ENCODE measurements at regions not wholly inside any gene's neighbourhood (a gene's known extent, or its start where the extent isn't known, plus 50 kb on each side); places are given as distances from the start of the nearest gene placed in this dataset.

DNA sequence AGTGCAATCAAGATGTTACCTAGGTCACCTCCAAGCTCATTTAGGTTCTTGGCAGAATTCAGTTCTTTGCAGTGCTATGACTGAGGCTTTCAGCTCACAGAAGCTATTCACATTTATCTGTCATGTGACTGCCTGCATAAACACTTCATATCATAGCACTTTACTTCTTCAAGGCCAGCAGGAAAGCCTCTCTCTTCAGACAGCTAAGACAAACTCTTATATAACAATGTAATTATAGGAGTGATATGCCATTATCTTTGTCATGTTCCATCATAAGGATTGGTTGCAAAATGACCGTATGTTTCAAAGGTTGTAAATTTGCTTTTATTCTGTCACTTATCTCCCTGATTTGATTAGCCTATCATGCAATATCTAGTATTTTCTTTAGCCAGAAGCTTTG is 78.8 kb upstream of the TMEM196 start:
- no peaks in the 10 kb centered on the region for H3K27me3 ChIP-seq (replicated peaks in 1 of 4; ENCODE audit: control extremely low read depth in 1 of 4, control insufficient read depth in 3 of 4, insufficient read depth in 4 of 4, low read length in 3 of 4)
- WGBS (ENCODE audit: insufficient coverage): no CpG with 5 or more reads among the region's 1 CpG
- ATAC-seq (ENCODE audit: low read depth): no peak
- H2AFZ ChIP-seq (ENCODE audit: insufficient read depth, low read depth, low read length, poor library complexity, severe bottlenecking): no peak overlapping the region
- Mint-ChIP-seq H3K4me3 (no peak overlapping the region), H3K27ac (no peak overlapping the region), H3K9me3 (ENCODE audit: insufficient read depth) (no peaks in the 10 kb centered on the region), H3K27me3 (peaks cover 4% of the 10 kb centered on the region), H3K4me1 (no peaks in the 10 kb centered on the region)
- H3K36me3 ChIP-seq (replicated peaks in 1 of 2; ENCODE audit: control extremely low read depth in 1 of 2, control insufficient read depth in 1 of 2, extremely low read depth in 1 of 2, insufficient read depth in 2 of 2, low read length in 1 of 2): no peaks in the 10 kb centered on the region
- no peak overlapping the region for H3K4me3 ChIP-seq (ENCODE audit: control extremely low read depth in 1 of 5, extremely low read depth in 1 of 5, insufficient read depth in 1 of 5, low read depth in 2 of 5, low read length in 4 of 5)
- no peaks in the 10 kb centered on the region for H3K9me3 ChIP-seq (ENCODE audit: control extremely low read depth in 1 of 3, control insufficient read depth in 2 of 3, insufficient read depth in 1 of 3, low read length in 2 of 3)
- H3K9ac ChIP-seq (ENCODE audit: low read length): no peak overlapping the region
- H3K79me2 ChIP-seq (ENCODE audit: control insufficient read depth, insufficient read depth, low read length): no peaks in the 10 kb centered on the region
- H3K27ac ChIP-seq (ENCODE audit: low read length in 2 of 2): no peak overlapping the region
- TF ChIP-seq EZH2 (IDR thresholded peaks at IDR 0.05; ENCODE audit: borderline replicate concordance, insufficient read depth, low read depth, low read length, poor library complexity, severe bottlenecking): no peak
- TF ChIP-seq, protein P1, sequence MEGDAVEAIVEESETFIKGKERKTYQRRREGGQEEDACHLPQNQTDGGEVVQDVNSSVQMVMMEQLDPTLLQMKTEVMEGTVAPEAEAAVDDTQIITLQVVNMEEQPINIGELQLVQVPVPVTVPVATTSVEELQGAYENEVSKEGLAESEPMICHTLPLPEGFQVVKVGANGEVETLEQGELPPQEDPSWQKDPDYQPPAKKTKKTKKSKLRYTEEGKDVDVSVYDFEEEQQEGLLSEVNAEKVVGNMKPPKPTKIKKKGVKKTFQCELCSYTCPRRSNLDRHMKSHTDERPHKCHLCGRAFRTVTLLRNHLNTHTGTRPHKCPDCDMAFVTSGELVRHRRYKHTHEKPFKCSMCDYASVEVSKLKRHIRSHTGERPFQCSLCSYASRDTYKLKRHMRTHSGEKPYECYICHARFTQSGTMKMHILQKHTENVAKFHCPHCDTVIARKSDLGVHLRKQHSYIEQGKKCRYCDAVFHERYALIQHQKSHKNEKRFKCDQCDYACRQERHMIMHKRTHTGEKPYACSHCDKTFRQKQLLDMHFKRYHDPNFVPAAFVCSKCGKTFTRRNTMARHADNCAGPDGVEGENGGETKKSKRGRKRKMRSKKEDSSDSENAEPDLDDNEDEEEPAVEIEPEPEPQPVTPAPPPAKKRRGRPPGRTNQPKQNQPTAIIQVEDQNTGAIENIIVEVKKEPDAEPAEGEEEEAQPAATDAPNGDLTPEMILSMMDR (IDR thresholded peaks at IDR 0.05): no peak
- POLR2A ChIA-PET: no interaction called here
- no peaks in the 10 kb centered on the region for H4K20me1 ChIP-seq (ENCODE audit: control insufficient read depth, insufficient read depth, low read length, poor library complexity, severe bottlenecking)
- no peak for DNase-seq
- no peak overlapping the region for H3K4me2 ChIP-seq (replicated peaks; ENCODE audit: low read depth, low read length, poor library complexity, severe bottlenecking)
- intact Hi-C loops (cut with micrococcal nuclease): no loop called here
- H3K4me1 ChIP-seq (ENCODE audit: control insufficient read depth in 2 of 2, insufficient read depth in 2 of 2, low read length in 2 of 2): no peaks in the 10 kb centered on the region
- CTCF ChIA-PET: no interaction called here

DNA sequence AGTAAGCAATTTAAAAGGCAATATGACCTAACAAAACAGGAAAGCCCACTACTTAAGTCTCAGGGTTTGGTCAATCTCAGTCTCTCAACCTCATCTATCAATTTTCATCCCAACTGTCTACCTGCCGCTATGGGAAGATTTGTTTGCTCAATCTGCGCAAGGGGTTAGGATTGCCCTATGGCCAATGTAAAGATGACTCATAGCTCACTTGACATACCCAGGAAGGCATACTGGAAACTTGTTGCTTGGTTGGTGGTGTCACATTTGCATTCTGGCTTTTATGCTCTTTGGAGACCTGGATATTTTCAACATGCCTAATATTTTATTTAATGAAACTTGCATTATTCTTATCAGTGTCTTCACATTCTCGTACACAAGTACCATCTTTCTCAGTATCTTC is 78.1 kb upstream of the TMEM196 start:
- Histone ChIP-seq H3K9me3 (ENCODE audit: control extremely low read depth in 1 of 3, control insufficient read depth in 2 of 3, insufficient read depth in 1 of 3, low read length in 2 of 3) (no peaks in the 10 kb centered on the region), H3K27me3 (replicated peaks in 1 of 4; ENCODE audit: control extremely low read depth in 1 of 4, control insufficient read depth in 3 of 4, insufficient read depth in 4 of 4, low read length in 3 of 4) (no peaks in the 10 kb centered on the region), H2AFZ (ENCODE audit: insufficient read depth, low read depth, low read length, poor library complexity, severe bottlenecking) (no peak overlapping the region), H3K9ac (ENCODE audit: low read length) (no peak overlapping the region), H3K36me3 (replicated peaks in 1 of 2; ENCODE audit: control extremely low read depth in 1 of 2, control insufficient read depth in 1 of 2, extremely low read depth in 1 of 2, insufficient read depth in 2 of 2, low read length in 1 of 2) (no peaks in the 10 kb centered on the region), H4K20me1 (ENCODE audit: control insufficient read depth, insufficient read depth, low read length, poor library complexity, severe bottlenecking) (no peaks in the 10 kb centered on the region), H3K4me3 (ENCODE audit: control extremely low read depth in 1 of 5, extremely low read depth in 1 of 5, insufficient read depth in 1 of 5, low read depth in 2 of 5, low read length in 4 of 5) (no peak overlapping the region), H3K4me2 (replicated peaks; ENCODE audit: low read depth, low read length, poor library complexity, severe bottlenecking) (no peak overlapping the region), H3K4me1 (ENCODE audit: control insufficient read depth in 2 of 2, insufficient read depth in 2 of 2, low read length in 2 of 2) (no peaks in the 10 kb centered on the region), H3K27ac (ENCODE audit: low read length in 2 of 2) (no peak overlapping the region), H3K79me2 (ENCODE audit: control insufficient read depth, insufficient read depth, low read length) (no peaks in the 10 kb centered on the region)
- no peaks in the 10 kb centered on the region for H3K4me1 Mint-ChIP-seq
- ATAC-seq (ENCODE audit: low read depth) (no peak), DNase-seq (no peak)
- WGBS (ENCODE audit: insufficient coverage): no CpG with 5 or more reads among the region's 3 CpGs
- intact Hi-C loops (cut with micrococcal nuclease): no loop called here
- H3K9me3 Mint-ChIP-seq (ENCODE audit: insufficient read depth): no peaks in the 10 kb centered on the region
- no peak overlapping the region for H3K4me3 Mint-ChIP-seq
- POLR2A ChIA-PET: no interaction called here
- no peak overlapping the region for H3K27ac Mint-ChIP-seq
- TF ChIP-seq, protein P1 (IDR thresholded peaks at IDR 0.05): no peak
- TF ChIP-seq EZH2 (IDR thresholded peaks at IDR 0.05; ENCODE audit: borderline replicate concordance, insufficient read depth, low read depth, low read length, poor library complexity, severe bottlenecking): no peak
- CTCF ChIA-PET: no interaction called here
- H3K27me3 Mint-ChIP-seq: peaks cover 4% of the 10 kb centered on the region
